NCI-H510A treated with DMSO at 0.1 percent for 48 hours (cell line): ENCODE measurements at regions not wholly inside any gene's neighbourhood (a gene's known extent, or its start where the extent isn't known, plus 50 kb on each side); places are given as distances from the start of the nearest gene placed in this dataset.

Experiments used
- DNase-seq: peaks from one replicate; lab custom pipeline; 2025; lab: John Stamatoyannopoulos, UW

GRCh38 chr6:44636561-44637248, 249.2 kb downstream of the CDC5L start:
- DNase-seq = no peak

GRCh38 chr6:44641344-44642031, 254.0 kb downstream of the CDC5L start:
- no peak for DNase-seq

DNA sequence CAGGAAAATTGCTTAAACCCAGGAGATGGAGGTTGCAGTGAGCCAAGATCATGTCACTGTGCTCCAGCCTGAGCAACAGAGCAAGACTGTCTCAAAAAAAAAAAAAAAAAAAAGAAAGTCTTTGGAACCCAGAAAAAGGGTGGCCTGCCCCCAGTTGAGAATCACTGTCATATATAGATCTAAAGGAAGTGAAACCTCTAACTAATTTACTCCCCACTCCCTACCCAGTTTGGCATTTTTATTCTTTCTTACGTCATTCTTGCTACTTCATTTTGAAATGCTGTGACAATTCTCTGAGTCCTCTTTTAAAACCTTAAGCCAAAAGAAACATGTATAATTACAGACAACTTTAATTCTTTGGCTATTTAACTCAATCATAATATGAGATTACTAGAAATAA, 254.8 kb downstream of the CDC5L start:
- DNase-seq = no peak

DNA sequence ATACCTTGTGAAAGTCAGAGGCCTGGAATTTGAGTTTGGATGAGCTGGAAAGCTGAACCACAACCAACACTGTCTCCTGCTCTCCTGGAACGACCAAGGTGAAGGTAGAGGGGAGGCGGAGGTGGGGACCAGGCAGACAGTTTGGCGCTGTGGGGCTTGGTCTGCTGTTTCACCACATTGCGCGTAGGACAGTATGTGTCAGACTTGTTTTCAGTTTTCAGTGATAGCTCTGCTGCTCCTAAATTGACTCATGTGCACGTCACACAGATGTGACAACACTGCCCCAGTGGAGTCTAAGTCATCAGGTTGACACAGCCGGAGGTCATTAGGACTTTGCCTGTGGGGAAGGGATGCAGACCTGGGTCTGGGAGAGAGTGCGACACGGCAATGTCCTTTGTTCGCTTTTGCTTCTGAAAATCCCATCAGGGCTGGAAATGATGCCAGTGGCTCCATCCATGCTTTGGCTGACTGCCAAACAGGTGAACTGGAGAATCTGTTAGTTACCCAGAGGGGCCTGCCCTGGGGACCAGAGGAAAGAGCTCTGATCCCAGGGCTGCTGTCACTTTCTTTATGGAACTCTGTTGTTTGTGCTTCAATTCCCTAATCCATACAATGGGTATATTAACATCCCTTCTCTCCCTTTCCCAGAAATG, 255.5 kb downstream of the CDC5L start:
- no peak for DNase-seq

- no peak for DNase-seq
Measured at GRCh38 chr6:44645276-44645675, 257.8 kb downstream of the CDC5L start.

DNA sequence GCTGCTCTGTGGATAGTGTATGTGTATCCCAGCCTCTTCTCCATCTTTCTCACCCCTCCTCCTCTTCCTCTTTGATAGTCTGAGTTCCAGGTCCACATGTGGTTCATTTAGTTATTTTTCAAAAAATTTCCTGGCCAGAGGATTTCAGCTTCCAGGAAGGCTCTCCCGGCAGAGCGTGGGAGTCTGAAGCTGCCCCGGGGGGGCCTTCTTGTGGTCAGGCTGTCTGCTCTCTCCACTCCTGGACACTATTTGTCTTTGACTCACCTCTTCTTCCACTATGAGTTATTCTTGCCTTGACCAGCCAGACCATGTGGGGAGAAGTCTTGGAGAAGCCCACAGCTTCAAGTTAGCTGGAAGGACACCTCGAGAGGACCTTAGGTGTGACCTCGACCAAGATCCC, 258.8 kb downstream of the CDC5L start:
- DNase-seq = no peak

DNA sequence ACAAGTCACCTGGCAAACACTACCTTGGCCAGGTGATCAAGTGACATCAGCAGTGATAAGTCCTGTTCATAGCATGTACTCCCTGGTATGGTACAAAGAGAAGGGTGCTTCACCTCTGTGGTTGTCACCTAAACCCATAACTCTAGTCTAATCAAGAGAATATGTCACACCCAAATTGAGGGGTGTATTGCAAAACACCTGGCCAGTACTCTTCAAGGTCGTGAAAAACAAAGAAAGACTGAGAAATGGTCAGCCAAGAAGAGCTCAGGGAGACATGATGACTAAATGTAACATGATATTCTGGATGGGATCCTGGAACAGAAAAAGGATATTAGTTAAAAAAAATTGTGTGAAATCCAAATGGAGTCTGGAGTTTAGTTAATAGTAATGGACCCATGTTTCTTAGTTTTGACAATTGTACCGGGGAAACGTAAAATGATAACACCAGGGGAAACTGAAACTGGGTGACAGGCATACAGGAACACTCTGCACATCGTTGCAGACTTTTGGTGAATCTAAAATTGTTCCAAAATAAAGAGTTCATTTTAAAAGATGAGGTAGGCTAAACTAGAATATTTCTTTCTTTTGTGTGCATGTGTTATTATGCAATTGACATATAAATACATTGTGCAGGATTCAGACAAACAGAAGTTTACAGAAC, 262.0 kb downstream of the CDC5L start:
- no peak for DNase-seq

- no peak for DNase-seq
Measured at GRCh38 chr6:44650495-44650894, 263.0 kb downstream of the CDC5L start.

- DNase-seq = no peak
Measured at GRCh38 chr6:44650947-44651346, 263.4 kb downstream of the CDC5L start.

GRCh38 chr6:44651604-44652003, 264.1 kb downstream of the CDC5L start:
- no peak for DNase-seq

GRCh38 chr6:44652547-44652946, 265.0 kb downstream of the CDC5L start:
- DNase-seq = no peak

DNA sequence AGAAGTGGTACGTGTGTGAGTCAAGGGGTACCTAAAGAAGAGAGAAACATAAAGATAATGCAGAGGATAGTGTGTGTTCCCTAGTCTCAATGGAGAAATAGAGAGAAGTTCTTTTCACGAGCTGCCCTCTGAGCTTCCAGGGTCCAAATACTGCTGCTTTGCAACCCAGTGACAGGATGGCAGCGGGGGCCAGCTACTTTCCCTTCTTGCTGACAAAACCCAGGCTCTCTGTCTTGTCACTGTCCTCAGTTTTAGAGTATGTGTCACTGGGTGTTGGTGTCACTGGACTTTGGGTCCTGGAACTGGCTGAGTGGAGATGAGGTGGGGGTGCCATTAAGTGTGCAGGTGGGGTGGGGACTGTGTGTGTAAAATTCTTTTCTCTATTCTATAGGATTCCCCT, 265.6 kb downstream of the CDC5L start:
- no peak for DNase-seq

GRCh38 chr6:44653761-44654218, 266.3 kb downstream of the CDC5L start:
- DNase-seq = no peak

GRCh38 chr6:44655412-44656342, 268.2 kb downstream of the CDC5L start:
- DNase-seq = peak; percentile 65

- no peak for DNase-seq
Measured at GRCh38 chr6:44656691-44657090, 269.2 kb downstream of the CDC5L start.

DNA sequence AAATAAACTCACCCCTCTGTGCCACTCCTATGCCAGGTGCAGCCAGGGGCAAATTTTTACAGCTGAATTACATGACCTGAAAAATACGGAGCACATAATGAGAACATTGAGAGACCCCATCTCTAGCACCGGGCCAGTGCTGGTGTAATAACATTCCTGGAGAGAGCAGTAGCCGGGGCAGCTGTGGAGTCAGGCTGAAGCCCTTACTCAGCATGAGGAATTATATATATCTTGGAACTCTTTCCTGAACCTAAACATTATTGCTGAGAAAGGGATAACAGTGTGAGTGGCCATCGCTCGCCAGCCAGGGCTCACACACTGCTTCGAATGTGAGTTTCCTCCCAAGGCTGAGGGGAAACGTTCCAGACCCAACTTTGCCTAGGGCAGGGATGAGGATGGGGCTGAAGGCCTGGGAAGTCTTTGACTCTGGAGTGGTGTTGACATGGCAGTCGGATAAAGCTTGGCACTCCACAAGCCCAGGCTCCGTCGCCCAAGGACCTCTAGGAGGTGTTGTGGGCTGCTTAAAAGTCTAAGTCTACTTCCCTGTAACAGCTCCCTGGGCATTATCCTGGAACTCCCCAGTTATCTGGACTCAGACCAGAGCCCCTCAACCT, 269.8 kb downstream of the CDC5L start:
- no peak for DNase-seq

DNA sequence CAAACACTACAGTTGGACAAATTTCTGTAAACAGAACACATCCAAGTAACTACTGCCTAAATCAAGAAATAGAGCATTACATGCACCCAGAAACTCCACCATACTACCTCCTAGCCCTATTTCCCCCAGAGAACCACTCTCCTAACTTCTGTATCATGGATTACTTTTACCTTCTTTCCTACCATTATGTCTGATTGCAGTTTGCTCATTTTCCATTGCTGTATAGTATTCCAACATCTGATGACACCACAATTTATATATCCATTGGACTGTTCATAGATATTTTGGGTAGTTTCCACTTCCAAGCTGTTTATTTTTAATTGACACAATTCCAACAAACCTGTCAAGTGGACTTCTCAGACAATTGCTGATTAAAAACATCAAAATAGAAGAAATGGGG, 271.1 kb downstream of the CDC5L start:
- no peak for DNase-seq

- no peak for DNase-seq
Measured at GRCh38 chr6:44659726-44660125, 272.2 kb downstream of the CDC5L start.

DNA sequence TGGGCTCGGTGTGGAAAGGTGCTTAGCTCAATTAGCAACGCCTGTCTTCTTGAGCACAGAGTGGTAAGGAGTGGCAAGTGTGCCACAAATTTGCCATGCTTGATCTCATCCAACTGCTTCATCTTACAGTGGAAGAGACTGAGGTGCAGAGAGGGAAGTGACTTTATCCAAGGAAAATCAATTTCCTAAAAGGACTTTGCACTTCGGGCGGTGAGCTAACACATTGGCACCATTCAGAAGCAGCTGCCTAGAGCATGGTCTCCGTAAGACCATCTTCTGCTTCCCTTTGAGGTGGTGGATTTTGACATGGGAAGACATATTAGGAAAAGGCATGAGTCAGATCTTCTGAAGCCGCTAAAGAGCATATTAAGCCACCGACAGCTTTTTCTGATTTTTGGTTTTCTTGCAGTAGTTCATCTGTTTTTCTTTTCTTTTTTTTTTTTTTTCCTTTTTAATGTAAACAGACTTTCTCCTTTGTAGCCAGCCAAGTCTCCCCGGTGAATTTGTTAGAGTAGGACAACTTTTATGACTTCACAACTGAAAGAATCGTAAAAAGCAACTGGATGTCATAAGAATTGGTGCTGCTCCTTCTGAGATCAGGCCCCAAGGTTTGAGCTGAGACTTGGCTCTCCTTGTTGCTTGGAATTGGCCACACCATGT, 273.2 kb downstream of the CDC5L start:
- DNase-seq = no peak

DNA sequence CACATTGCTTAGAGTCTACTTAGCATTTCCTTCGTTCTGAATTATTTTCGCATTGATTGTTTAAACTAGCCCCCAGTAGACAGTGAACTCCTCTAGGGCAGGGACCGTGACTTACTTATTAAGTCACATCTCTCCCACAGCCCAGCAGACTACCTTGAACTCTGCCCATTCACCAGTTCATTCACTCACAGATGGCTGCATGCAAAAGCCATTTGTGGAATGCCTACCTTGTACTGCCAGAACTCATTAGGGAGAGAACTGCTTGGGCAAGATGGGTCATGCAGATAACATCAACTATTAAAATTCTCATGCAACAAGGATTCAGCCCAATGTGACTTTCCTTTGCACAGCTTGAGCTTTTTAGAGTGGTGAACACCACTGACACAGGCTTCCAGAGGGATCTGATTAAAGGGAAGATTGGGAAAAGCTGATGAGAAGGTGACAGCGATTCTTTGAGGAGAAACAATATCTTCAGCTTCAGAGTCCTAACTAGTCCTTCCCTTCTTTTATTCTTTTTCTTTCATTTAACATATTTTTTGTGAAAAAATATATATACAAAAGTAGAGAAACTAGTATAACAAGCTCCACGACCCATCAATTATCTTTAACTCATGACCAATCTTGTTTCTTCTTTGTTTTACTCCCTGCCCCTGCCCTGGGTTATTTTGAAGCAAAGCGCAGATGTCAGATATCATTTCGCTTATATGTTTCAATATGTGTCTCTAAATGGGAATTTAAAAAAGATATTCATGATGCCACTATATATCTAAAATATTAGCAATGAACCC, 273.9 kb downstream of the CDC5L start:
- DNase-seq = no peak
